ENCODE measurements at regions not wholly inside any gene's neighbourhood (a gene's known extent, or its start where the extent isn't known, plus 50 kb on each side); places are given as distances from the start of the nearest gene placed in this dataset.

GRCh38 chr7:33711231-33712019, 193.9 kb upstream of the BMPER start:
- Histone ChIP-seq H3K36me3 (ENCODE audit: control insufficient read depth in 2 of 2, insufficient read depth in 2 of 2, low read length in 1 of 2) (no peaks in the 10 kb centered on the region), H3K4me1 (ENCODE audit: control insufficient read depth in 2 of 2, insufficient read depth in 2 of 2, low read length in 1 of 2) (no peaks in the 10 kb centered on the region), H3K27me3 (ENCODE audit: control insufficient read depth in 1 of 2, insufficient read depth in 2 of 2, low read length in 2 of 2) (no peaks in the 10 kb centered on the region), H3K4me3 (ENCODE audit: low read depth in 1 of 2, low read length in 2 of 2) (no peak overlapping the region), H3K9me3 (ENCODE audit: control insufficient read depth in 2 of 2, insufficient read depth in 1 of 2, low read depth in 1 of 2, low read length in 1 of 2) (no peaks in the 10 kb centered on the region), H3K27ac (ENCODE audit: low read depth in 2 of 2, low read length in 1 of 2) (no peak overlapping the region)
- WGBS, 2 donors, result 73 to 75% methylated on average over 6 of the region's 6 CpGs

DNA sequence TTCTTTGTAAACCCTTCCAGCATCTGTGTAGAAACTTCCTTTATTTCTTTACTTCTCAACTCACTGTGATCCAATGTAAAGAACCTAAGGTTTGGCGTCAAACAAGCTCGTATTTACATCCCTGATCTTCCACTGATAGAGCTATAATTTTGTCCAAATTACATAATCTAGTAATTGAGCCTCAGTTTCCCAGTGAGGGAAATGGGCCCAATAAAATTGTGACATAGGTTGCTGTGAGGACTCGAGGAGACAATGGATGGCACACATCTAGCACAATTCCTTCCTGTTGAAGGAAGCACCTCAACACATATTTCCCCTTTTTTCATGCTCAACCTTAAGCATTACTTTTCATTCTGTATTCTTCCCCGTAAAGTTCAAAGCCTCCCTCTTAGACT, 193.3 kb upstream of the BMPER start:
- Histone ChIP-seq H3K9me3 (ENCODE audit: control insufficient read depth in 2 of 2, insufficient read depth in 1 of 2, low read depth in 1 of 2, low read length in 1 of 2) (no peaks in the 10 kb centered on the region), H3K27ac (ENCODE audit: low read depth in 2 of 2, low read length in 1 of 2) (no peak overlapping the region), H3K4me3 (ENCODE audit: low read depth in 1 of 2, low read length in 2 of 2) (no peak overlapping the region), H3K27me3 (ENCODE audit: control insufficient read depth in 1 of 2, insufficient read depth in 2 of 2, low read length in 2 of 2) (no peaks in the 10 kb centered on the region), H3K36me3 (ENCODE audit: control insufficient read depth in 2 of 2, insufficient read depth in 2 of 2, low read length in 1 of 2) (no peaks in the 10 kb centered on the region), H3K4me1 (ENCODE audit: control insufficient read depth in 2 of 2, insufficient read depth in 2 of 2, low read length in 1 of 2) (no peaks in the 10 kb centered on the region)
- 86 to 88% methylated on average over 4 of the region's 4 CpGs for WGBS, 2 donors

GRCh38 chr7:33714208-33714607, 191.1 kb upstream of the BMPER start:
- Histone ChIP-seq H3K4me3 (ENCODE audit: low read depth in 1 of 2, low read length in 2 of 2) (no peak overlapping the region), H3K4me1 (ENCODE audit: control insufficient read depth in 2 of 2, insufficient read depth in 2 of 2, low read length in 1 of 2) (no peaks in the 10 kb centered on the region), H3K27ac (ENCODE audit: low read depth in 2 of 2, low read length in 1 of 2) (no peak overlapping the region), H3K27me3 (ENCODE audit: control insufficient read depth in 1 of 2, insufficient read depth in 2 of 2, low read length in 2 of 2) (no peaks in the 10 kb centered on the region), H3K9me3 (ENCODE audit: control insufficient read depth in 2 of 2, insufficient read depth in 1 of 2, low read depth in 1 of 2, low read length in 1 of 2) (no peaks in the 10 kb centered on the region), H3K36me3 (ENCODE audit: control insufficient read depth in 2 of 2, insufficient read depth in 2 of 2, low read length in 1 of 2) (no peaks in the 10 kb centered on the region)
- WGBS, 2 donors, result 81 to 89% methylated on average over 5 of the region's 5 CpGs

- WGBS, 2 donors, result 64 to 73% methylated on average over 2 of the region's 2 CpGs
- H3K27me3 ChIP-seq (ENCODE audit: control insufficient read depth in 1 of 2, insufficient read depth in 2 of 2, low read length in 2 of 2), result no peaks in the 10 kb centered on the region
- no peak overlapping the region for H3K27ac ChIP-seq (ENCODE audit: low read depth in 2 of 2, low read length in 1 of 2)
- no peak overlapping the region for H3K4me3 ChIP-seq (ENCODE audit: low read depth in 1 of 2, low read length in 2 of 2)
- H3K4me1 ChIP-seq (ENCODE audit: control insufficient read depth in 2 of 2, insufficient read depth in 2 of 2, low read length in 1 of 2), result no peaks in the 10 kb centered on the region
- no peaks in the 10 kb centered on the region for H3K36me3 ChIP-seq (ENCODE audit: control insufficient read depth in 2 of 2, insufficient read depth in 2 of 2, low read length in 1 of 2)
- no peaks in the 10 kb centered on the region for H3K9me3 ChIP-seq (ENCODE audit: control insufficient read depth in 2 of 2, insufficient read depth in 1 of 2, low read depth in 1 of 2, low read length in 1 of 2)
Observed at GRCh38 chr7:33716581-33717477, 188.5 kb upstream of the BMPER start.

DNA sequence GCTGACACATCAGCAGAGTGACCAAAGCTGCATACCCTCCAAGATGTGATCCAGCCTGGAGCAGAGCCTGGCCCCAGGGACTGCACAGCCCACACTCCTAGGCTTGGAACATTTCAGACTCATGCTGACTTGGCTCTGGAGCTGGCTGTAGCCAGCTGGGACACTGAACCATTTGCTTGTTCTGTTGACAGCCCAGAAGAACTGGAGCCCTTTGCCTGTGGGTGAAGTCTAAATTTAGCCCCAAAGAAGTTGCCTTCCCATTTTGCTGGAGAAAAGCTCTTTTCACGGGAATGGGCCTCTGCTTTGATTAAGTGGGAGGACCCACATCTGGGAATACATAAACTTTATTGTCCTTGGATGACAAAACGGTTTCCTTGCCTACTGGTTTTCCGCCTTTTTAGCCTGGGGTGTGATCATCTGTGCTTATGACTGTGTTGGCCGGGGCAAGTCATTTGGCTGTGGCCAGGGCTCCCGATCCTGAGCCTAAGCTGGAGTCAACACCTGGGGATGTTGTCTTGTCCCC, 186.2 kb upstream of the BMPER start:
- Histone ChIP-seq H3K27me3 (ENCODE audit: control insufficient read depth in 1 of 2, insufficient read depth in 2 of 2, low read length in 2 of 2) (no peaks in the 10 kb centered on the region), H3K27ac (ENCODE audit: low read depth in 2 of 2, low read length in 1 of 2) (no peak overlapping the region), H3K4me1 (ENCODE audit: control insufficient read depth in 2 of 2, insufficient read depth in 2 of 2, low read length in 1 of 2) (peaks cover 4% of the 10 kb centered on the region in 2 donors), H3K4me3 (ENCODE audit: low read depth in 1 of 2, low read length in 2 of 2) (no peak overlapping the region), H3K9me3 (ENCODE audit: control insufficient read depth in 2 of 2, insufficient read depth in 1 of 2, low read depth in 1 of 2, low read length in 1 of 2) (no peaks in the 10 kb centered on the region), H3K36me3 (ENCODE audit: control insufficient read depth in 2 of 2, insufficient read depth in 2 of 2, low read length in 1 of 2) (no peaks in the 10 kb centered on the region)
- 62 to 74% methylated on average over 5 of the region's 5 CpGs for WGBS, 2 donors

DNA sequence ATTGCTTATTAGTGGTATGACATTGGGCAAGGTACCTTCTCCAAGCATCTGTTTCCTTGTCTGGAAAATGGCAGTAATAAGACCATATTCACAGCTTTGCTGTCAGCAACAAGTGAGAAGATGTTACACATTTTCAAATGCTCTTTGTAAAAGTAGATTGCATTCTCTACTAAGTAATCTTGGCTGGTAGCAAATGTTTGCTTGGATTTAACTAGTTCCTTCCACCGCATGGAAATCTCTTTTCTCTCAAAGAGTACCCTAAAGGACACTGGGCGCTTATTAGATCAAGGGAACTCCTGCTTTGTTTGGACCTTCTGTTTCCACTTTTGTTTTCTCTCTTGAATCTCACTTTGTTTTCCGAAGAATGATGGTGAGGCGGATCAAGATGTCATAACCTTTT, 185.2 kb upstream of the BMPER start:
- Histone ChIP-seq H3K36me3 (ENCODE audit: control insufficient read depth in 2 of 2, insufficient read depth in 2 of 2, low read length in 1 of 2) (no peaks in the 10 kb centered on the region), H3K27me3 (ENCODE audit: control insufficient read depth in 1 of 2, insufficient read depth in 2 of 2, low read length in 2 of 2) (no peaks in the 10 kb centered on the region), H3K9me3 (ENCODE audit: control insufficient read depth in 2 of 2, insufficient read depth in 1 of 2, low read depth in 1 of 2, low read length in 1 of 2) (no peaks in the 10 kb centered on the region), H3K4me3 (ENCODE audit: low read depth in 1 of 2, low read length in 2 of 2) (no peak overlapping the region), H3K27ac (ENCODE audit: low read depth in 2 of 2, low read length in 1 of 2) (no peak overlapping the region), H3K4me1 (ENCODE audit: control insufficient read depth in 2 of 2, insufficient read depth in 2 of 2, low read length in 1 of 2) (peaks cover 4% of the 10 kb centered on the region in 2 donors)
- WGBS, 2 donors, result 96 to 98% methylated on average over 4 of the region's 4 CpGs

- peaks cover 4% of the 10 kb centered on the region in 2 donors for H3K4me1 ChIP-seq (ENCODE audit: control insufficient read depth in 2 of 2, insufficient read depth in 2 of 2, low read length in 1 of 2)
- no peaks in the 10 kb centered on the region for H3K27me3 ChIP-seq (ENCODE audit: control insufficient read depth in 1 of 2, insufficient read depth in 2 of 2, low read length in 2 of 2)
- no peak overlapping the region for H3K27ac ChIP-seq (ENCODE audit: low read depth in 2 of 2, low read length in 1 of 2)
- H3K4me3 ChIP-seq (ENCODE audit: low read depth in 1 of 2, low read length in 2 of 2), result no peak overlapping the region
- H3K36me3 ChIP-seq (ENCODE audit: control insufficient read depth in 2 of 2, insufficient read depth in 2 of 2, low read length in 1 of 2), result no peaks in the 10 kb centered on the region
- no peaks in the 10 kb centered on the region for H3K9me3 ChIP-seq (ENCODE audit: control insufficient read depth in 2 of 2, insufficient read depth in 1 of 2, low read depth in 1 of 2, low read length in 1 of 2)
- 86 to 91% methylated on average over 3 of the region's 3 CpGs for WGBS, 2 donors
Observed at GRCh38 chr7:33720870-33721269, 184.5 kb upstream of the BMPER start.

DNA sequence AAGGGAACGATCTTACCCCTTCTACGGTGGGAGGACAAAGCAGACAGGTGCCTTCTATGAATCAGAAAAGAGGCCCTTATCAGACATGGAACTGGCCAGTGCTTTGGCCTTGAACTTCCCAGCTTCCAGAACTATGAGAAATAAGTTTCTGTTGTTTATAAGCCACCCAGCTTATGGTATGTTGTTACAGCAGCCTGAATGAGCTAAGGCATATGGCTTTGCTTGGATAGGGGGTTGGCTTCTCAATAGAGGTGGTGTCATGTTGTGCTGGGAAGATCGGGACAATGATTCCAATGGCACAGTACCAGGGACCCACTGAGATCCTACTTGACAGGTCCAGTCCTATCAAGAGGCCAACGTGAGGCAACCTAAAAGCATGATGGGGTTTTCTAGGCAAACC, 183.4 kb upstream of the BMPER start:
- WGBS, 2 donors, result 81 to 82% methylated on average over 4 of the region's 4 CpGs
- H3K9me3 ChIP-seq (ENCODE audit: control insufficient read depth in 2 of 2, insufficient read depth in 1 of 2, low read depth in 1 of 2, low read length in 1 of 2), result no peaks in the 10 kb centered on the region
- no peak overlapping the region for H3K4me3 ChIP-seq (ENCODE audit: low read depth in 1 of 2, low read length in 2 of 2)
- no peaks in the 10 kb centered on the region for H3K27me3 ChIP-seq (ENCODE audit: control insufficient read depth in 1 of 2, insufficient read depth in 2 of 2, low read length in 2 of 2)
- H3K4me1 ChIP-seq (ENCODE audit: control insufficient read depth in 2 of 2, insufficient read depth in 2 of 2, low read length in 1 of 2), result peaks cover 4% of the 10 kb centered on the region in 2 donors
- no peaks in the 10 kb centered on the region for H3K36me3 ChIP-seq (ENCODE audit: control insufficient read depth in 2 of 2, insufficient read depth in 2 of 2, low read length in 1 of 2)
- no peak overlapping the region for H3K27ac ChIP-seq (ENCODE audit: low read depth in 2 of 2, low read length in 1 of 2)

DNA sequence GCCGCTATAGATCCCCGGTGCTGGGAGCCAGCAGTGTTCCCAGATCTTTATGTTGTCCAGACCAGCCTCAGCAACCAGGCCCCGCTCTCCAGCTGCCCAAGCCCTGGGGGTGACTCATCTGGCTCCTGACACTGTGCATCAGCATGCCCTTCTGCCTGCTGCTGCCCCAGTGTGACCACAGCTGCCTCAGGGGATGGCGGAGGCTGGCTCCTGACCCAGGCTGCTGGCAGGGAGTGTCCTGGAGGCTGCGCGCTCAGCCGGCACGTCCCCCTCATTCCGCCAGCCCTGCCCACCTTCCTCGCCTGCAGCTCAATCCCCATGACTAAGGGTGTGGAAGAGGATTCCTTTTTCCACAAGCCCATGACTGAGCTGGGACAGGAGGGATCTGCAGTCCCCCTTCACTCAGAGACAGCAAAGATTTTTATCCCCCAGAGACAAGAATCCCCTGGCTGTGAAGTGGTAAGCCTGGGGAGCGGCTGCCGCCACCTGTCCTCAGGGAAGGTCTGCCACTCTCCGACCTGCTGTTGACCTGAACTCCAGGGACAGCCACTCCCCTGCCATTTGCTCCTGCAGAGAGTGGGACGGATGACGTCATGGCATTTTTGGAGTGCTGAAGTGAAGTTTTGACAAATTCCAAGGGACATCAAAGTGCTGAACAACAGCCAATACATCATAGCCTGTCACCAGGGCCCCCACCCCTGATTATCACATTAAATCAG, 182.8 kb upstream of the BMPER start:
- Histone ChIP-seq H3K27ac (ENCODE audit: low read depth in 2 of 2, low read length in 1 of 2) (no peak overlapping the region), H3K4me1 (ENCODE audit: control insufficient read depth in 2 of 2, insufficient read depth in 2 of 2, low read length in 1 of 2) (peaks cover 4% of the 10 kb centered on the region in 2 donors), H3K36me3 (ENCODE audit: control insufficient read depth in 2 of 2, insufficient read depth in 2 of 2, low read length in 1 of 2) (no peaks in the 10 kb centered on the region), H3K4me3 (ENCODE audit: low read depth in 1 of 2, low read length in 2 of 2) (no peak overlapping the region), H3K27me3 (ENCODE audit: control insufficient read depth in 1 of 2, insufficient read depth in 2 of 2, low read length in 2 of 2) (no peaks in the 10 kb centered on the region), H3K9me3 (ENCODE audit: control insufficient read depth in 2 of 2, insufficient read depth in 1 of 2, low read depth in 1 of 2, low read length in 1 of 2) (no peaks in the 10 kb centered on the region)
- WGBS, 2 donors, result 57 to 67% methylated on average over 15 of the region's 15 CpGs
